Stomach (tissue), 8 donors: ENCODE measurements at regions not wholly inside any gene's neighbourhood (a gene's known extent, or its start where the extent isn't known, plus 50 kb on each side); places are given as distances from the start of the nearest gene placed in this dataset.

Source experiments
- DNase-seq, 2 donors: peaks; one replicate each; pipeline versions ENCODE4 v3.0.0 to v3.0.0-alpha.2; 2013 to 2019
- H3K27ac ChIP-seq, 5 donors: fragments of 200-600 bp in 4 of 5; sonication (generic) in 4 of 5; one replicate each; pipeline ENCODE4 v1.5.1; 2013 to 2019; ENCODE audit warnings: mild to moderate bottlenecking in 1 of 5, moderate library complexity in 1 of 5
- H3K27me3 ChIP-seq, 3 donors: fragments of 200-600 bp; sonication (generic); one replicate each; pipeline ENCODE4 v1.5.1; 2017 to 2019; ENCODE audit warnings: mixed run types in 1 of 3
- H3K36me3 ChIP-seq, 4 donors: fragments of 200-600 bp; sonication (generic); 1 replicate in 3 of 4; 2 replicates in 1 of 4; pipeline ENCODE4 v1.5.1; 2016 to 2019
- H3K4me1 ChIP-seq, 4 donors: fragments of 200-600 bp; sonication (generic); one replicate each; pipeline ENCODE4 v1.5.1; 2016 to 2019
- H3K4me3 ChIP-seq, 4 donors: fragments of 200-600 bp; sonication (generic) in 3 of 4; one replicate each; pipeline ENCODE4 v1.5.1; 2016 to 2019; ENCODE audit warnings: mild to moderate bottlenecking in 1 of 4
- H3K9me3 ChIP-seq, 4 donors: fragments of 200-600 bp; sonication (generic); one replicate each; pipeline ENCODE4 v1.5.1; 2016 to 2019
- EP300 ChIP-seq: sonication (generic); formaldehyde crosslinking; IDR thresholded peaks from one replicate; pipeline ENCODE4 v1.6.1; 2017; ENCODE audit warnings: antibody characterized with exemption
- POLR2A ChIP-seq, 4 donors: fragments of 450-650 bp; IDR thresholded peaks; one replicate each; pipeline ENCODE4 v1.6.1; 2016; ENCODE audit warnings: antibody characterized with exemption in 4 of 4, control low read depth in 2 of 4, mild to moderate bottlenecking in 1 of 4, moderate library complexity in 1 of 4
- POLR2AphosphoS5 ChIP-seq, 3 donors: sonication (generic); formaldehyde crosslinking; IDR thresholded peaks; one replicate each; pipeline ENCODE4 v1.6.1; 2016; ENCODE audit warnings: antibody characterized with exemption in 3 of 3
- WGBS, 5 donors: extraction: QIAGEN DNeasy Blood & Tissue Kit in 3 of 5; methylation state at CpG; one replicate each; pipeline versions ENCODE4 v1.1.5 to v1.1.7; 2013 to 2018; 5-methylcytosine and 5-hydroxymethylcytosine counted together
- intact Hi-C: fragments of 100-400 bp; cut with DNase I; formaldehyde crosslinking; loops from one replicate; pipeline ENCODE4 v1.15.1; 2023; ENCODE audit warnings: low total_unique reads
- TF ChIP-seq, protein P1 (sequence below), 7 experiments: fragments of 450-650 bp in 4 of 7; fragments of 200-600 bp in 3 of 7; sonication (generic) in 3 of 7; IDR thresholded peaks; one replicate each; pipeline ENCODE4 v1.5.1; 2016 to 2019; ENCODE audit warnings: antibody characterized with exemption in 7 of 7, control low read depth in 2 of 7, mild to moderate bottlenecking in 1 of 7
- donor health status: healthy with polysubstance abuse.
- donor health status: Bipolar disorder and iron deficiency.
- donor health status: healthy.

DNA sequence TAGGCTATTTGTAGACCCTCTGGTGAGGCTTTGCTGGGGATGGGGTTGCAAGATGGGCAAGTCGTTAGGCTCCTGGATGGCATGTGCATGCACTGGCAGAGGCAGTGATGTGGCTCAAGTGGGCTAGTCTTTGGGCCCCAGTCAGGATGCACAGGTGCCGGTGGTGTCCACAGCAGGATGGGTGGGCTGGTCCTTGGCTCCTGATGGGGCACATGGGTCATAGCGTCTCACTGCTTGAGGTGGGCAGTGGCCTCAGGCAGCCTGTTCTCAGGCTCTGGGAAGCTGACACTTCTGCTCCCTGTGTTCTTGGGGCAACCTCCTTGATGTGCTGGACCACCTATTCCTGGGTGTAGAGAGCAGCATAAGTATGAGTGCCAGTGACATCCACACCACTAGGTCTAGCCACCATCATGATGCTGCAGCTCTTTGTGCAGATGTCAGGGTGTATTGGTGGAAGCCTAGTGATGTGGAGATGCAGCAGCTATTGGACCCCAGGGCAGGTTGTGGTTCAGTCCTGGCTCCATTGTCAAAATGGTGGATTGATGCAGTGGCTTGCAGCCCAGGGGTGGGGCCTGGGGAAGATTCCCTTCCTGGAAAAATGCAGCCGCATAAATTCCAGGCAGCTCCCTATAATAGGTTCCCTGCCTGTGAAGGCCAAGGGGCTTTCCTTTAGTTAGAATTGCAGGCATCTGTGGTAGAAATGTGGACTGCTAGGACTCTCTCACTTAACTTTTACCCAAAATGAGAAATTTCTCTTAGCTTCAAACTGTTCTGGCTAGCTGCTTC, 742.5 kb upstream of the MDGA2 start:
- H3K27me3 ChIP-seq: no peaks in the 10 kb centered on the region
- TF ChIP-seq POLR2A (IDR thresholded peaks at IDR 0.05): no peak
- TF ChIP-seq, protein P1, sequence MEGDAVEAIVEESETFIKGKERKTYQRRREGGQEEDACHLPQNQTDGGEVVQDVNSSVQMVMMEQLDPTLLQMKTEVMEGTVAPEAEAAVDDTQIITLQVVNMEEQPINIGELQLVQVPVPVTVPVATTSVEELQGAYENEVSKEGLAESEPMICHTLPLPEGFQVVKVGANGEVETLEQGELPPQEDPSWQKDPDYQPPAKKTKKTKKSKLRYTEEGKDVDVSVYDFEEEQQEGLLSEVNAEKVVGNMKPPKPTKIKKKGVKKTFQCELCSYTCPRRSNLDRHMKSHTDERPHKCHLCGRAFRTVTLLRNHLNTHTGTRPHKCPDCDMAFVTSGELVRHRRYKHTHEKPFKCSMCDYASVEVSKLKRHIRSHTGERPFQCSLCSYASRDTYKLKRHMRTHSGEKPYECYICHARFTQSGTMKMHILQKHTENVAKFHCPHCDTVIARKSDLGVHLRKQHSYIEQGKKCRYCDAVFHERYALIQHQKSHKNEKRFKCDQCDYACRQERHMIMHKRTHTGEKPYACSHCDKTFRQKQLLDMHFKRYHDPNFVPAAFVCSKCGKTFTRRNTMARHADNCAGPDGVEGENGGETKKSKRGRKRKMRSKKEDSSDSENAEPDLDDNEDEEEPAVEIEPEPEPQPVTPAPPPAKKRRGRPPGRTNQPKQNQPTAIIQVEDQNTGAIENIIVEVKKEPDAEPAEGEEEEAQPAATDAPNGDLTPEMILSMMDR (IDR thresholded peaks at IDR 0.05): no peak
- TF ChIP-seq POLR2AphosphoS5 (IDR thresholded peaks at IDR 0.05): no peak
- TF ChIP-seq EP300: no peak
- no peaks in the 10 kb centered on the region for H3K4me1 ChIP-seq
- intact Hi-C loops: no loop called here
- DNase-seq: no peak
- H3K27ac ChIP-seq: no peak overlapping the region
- H3K36me3 ChIP-seq: no peaks in the 10 kb centered on the region
- H3K9me3 ChIP-seq: peaks cover 0 to 17% (median 12%) of the 10 kb centered on the region in 4 donors
- H3K4me3 ChIP-seq: no peak overlapping the region
- 84 to 95% (median 92%) methylated on average over 4 of the region's 4 CpGs for WGBS, 5 donors

- Histone ChIP-seq H3K27ac (no peak overlapping the region), H3K4me1 (no peaks in the 10 kb centered on the region), H3K4me3 (no peak overlapping the region), H3K36me3 (no peaks in the 10 kb centered on the region), H3K27me3 (no peaks in the 10 kb centered on the region), H3K9me3 (no peaks in the 10 kb centered on the region)
- intact Hi-C loops: no loop called here
- no peak for TF ChIP-seq POLR2AphosphoS5 (IDR thresholded peaks at IDR 0.05)
- TF ChIP-seq, protein P1 (IDR thresholded peaks at IDR 0.05): no peak
- no peak for TF ChIP-seq POLR2A (IDR thresholded peaks at IDR 0.05)
- DNase-seq: no peak
- WGBS, 5 donors: 39 to 70% (median 60%) methylated on average over 1 of the region's 1 CpG
Observed at GRCh38 chr14:48401321-48401720, 725.9 kb upstream of the MDGA2 start.

- Histone ChIP-seq H3K36me3 (no peaks in the 10 kb centered on the region), H3K4me3 (no peak overlapping the region), H3K9me3 (no peaks in the 10 kb centered on the region), H3K27me3 (no peaks in the 10 kb centered on the region), H3K27ac (no peak overlapping the region), H3K4me1 (no peaks in the 10 kb centered on the region)
- intact Hi-C loops: no loop called here
- DNase-seq: peak in 1 of 2 donors; percentile 65
- TF ChIP-seq POLR2AphosphoS5 (IDR thresholded peaks at IDR 0.05): no peak
- TF ChIP-seq, protein P1 (IDR thresholded peaks at IDR 0.05): peak in 5 of 7 experiments; percentile 23 to 46 (median 31)
- 40 to 53% (median 46%) methylated on average over 2 of the region's 2 CpGs for WGBS, 5 donors
Observed at GRCh38 chr14:48398675-48399282, 723.4 kb upstream of the MDGA2 start.

- Histone ChIP-seq H3K27me3 (no peaks in the 10 kb centered on the region), H3K36me3 (no peaks in the 10 kb centered on the region), H3K4me1 (no peaks in the 10 kb centered on the region), H3K4me3 (no peak overlapping the region), H3K27ac (no peak overlapping the region), H3K9me3 (no peaks in the 10 kb centered on the region)
- intact Hi-C loops: no loop called here
- TF ChIP-seq EP300 (no peak), POLR2AphosphoS5 (IDR thresholded peaks at IDR 0.05) (no peak), POLR2A (IDR thresholded peaks at IDR 0.05) (no peak)
- TF ChIP-seq, protein P1 (IDR thresholded peaks at IDR 0.05): no peak
- no peak for DNase-seq
- WGBS, 5 donors: 63 to 79% (median 69%) methylated on average over 5 of the region's 5 CpGs
Observed at GRCh38 chr14:48391661-48392060, 716.3 kb upstream of the MDGA2 start.
